Mesodermal cell (in vitro differentiated cells): ENCODE measurements at regions not wholly inside any gene's neighbourhood (a gene's known extent, or its start where the extent isn't known, plus 50 kb on each side); places are given as distances from the start of the nearest gene placed in this dataset.
"Not testable (repeated sequence)": the region's sequence is repeated elsewhere in the genome, so short reads cannot be mapped to it uniquely, and the experiment has no call there.

ENCODE experiments used
- H3K27ac ChIP-seq: 2 replicates; pipeline ENCODE4 v1.7.0; 2013; ENCODE audit warnings: mild to moderate bottlenecking, low read depth, low read length, moderate library complexity; ENCODE audit not compliant: severe bottlenecking
- H3K36me3 ChIP-seq: 2 replicates; pipeline ENCODE4 v1.7.1; 2013; ENCODE audit warnings: mild to moderate bottlenecking, low read length, moderate library complexity; ENCODE audit not compliant: control insufficient read depth, insufficient read depth
- H3K4me1 ChIP-seq: one replicate; pipeline ENCODE4 v1.7.1; 2013; ENCODE audit warnings: mild to moderate bottlenecking, low read length; ENCODE audit not compliant: insufficient read depth, control insufficient read depth, poor library complexity, severe bottlenecking
- H3K4me3 ChIP-seq: 2 replicates; pipeline ENCODE4 v1.7.0; 2013; ENCODE audit warnings: low read length, control low read depth, mild to moderate bottlenecking; ENCODE audit not compliant: insufficient read depth, poor library complexity, severe bottlenecking; ENCODE audit errors: extremely low read depth
- H3K9me3 ChIP-seq: 2 replicates; pipeline ENCODE4 v1.7.1; 2013; ENCODE audit warnings: mild to moderate bottlenecking, low read length, moderate library complexity; ENCODE audit not compliant: control insufficient read depth
- WGBS, 2 experiments: methylation state at CpG; one replicate each; pipeline ENCODE4 v1.1.5; 2013; ENCODE audit warnings: missing lambda C conversion rate in 2 of 2; ENCODE audit not compliant: insufficient coverage in 2 of 2; 5-methylcytosine and 5-hydroxymethylcytosine counted together

GRCh38 chr2:234898534-234899053 is 53.2 kb upstream of the SH3BP4 start:
- Histone ChIP-seq H3K36me3 (no peaks in the 10 kb centered on the region), H3K4me3 (no peak overlapping the region), H3K4me1 (no peaks in the 10 kb centered on the region), H3K27ac (no peak overlapping the region), H3K9me3 (no peaks in the 10 kb centered on the region)
- WGBS, 2 experiments, result 100% methylated on average over 1 of the region's 3 CpGs

GRCh38 chr2:234888442-234888841 is 63.4 kb upstream of the SH3BP4 start:
- not testable (repeated sequence) for H3K4me3 ChIP-seq, H3K9me3 ChIP-seq, H3K27ac ChIP-seq, H3K4me1 ChIP-seq, H3K36me3 ChIP-seq
- 25 to 46% methylated on average over 4 to 7 of the region's 34 CpGs for WGBS, 2 experiments

- H3K36me3 ChIP-seq, result no peaks in the 10 kb centered on the region
- peaks cover 9% of the 10 kb centered on the region for H3K4me1 ChIP-seq
- H3K4me3 ChIP-seq, result no peak overlapping the region
- H3K27ac ChIP-seq, result no peak overlapping the region
- H3K9me3 ChIP-seq, result peaks cover 9% of the 10 kb centered on the region
- 84 to 93% methylated on average over 2 to 3 of the region's 3 CpGs for WGBS, 2 experiments
These were observed 64.6 kb upstream of the SH3BP4 start for GRCh38 chr2:234887195-234887594.

- H3K36me3 ChIP-seq, result no peaks in the 10 kb centered on the region
- no peak overlapping the region for H3K27ac ChIP-seq
- no peak overlapping the region for H3K4me3 ChIP-seq
- H3K9me3 ChIP-seq, result peaks cover 9% of the 10 kb centered on the region
- peaks cover 12% of the 10 kb centered on the region for H3K4me1 ChIP-seq
- 77 to 98% methylated on average over 4 to 6 of the region's 6 CpGs for WGBS, 2 experiments
These were observed 65.9 kb upstream of the SH3BP4 start for GRCh38 chr2:234885886-234886285.

- WGBS, 2 experiments, result 68 to 76% methylated on average over 5 to 7 of the region's 7 CpGs
These were observed 66.7 kb upstream of the SH3BP4 start for GRCh38 chr2:234885118-234885517.

GRCh38 chr2:234884591-234884990 is 67.2 kb upstream of the SH3BP4 start:
- no peak overlapping the region for H3K27ac ChIP-seq

More at GRCh38 chr2:234885118-234885517, 66.7 kb upstream of the SH3BP4 start:
- Histone ChIP-seq H3K4me3 (no peak overlapping the region), H3K27ac (no peak overlapping the region), H3K36me3 (no peaks in the 10 kb centered on the region), H3K4me1 (peaks cover 19% of the 10 kb centered on the region), H3K9me3 (peaks cover 9% of the 10 kb centered on the region)

GRCh38 chr2:234881413-234882241 is 70.2 kb upstream of the SH3BP4 start:
- no peak overlapping the region for H3K27ac ChIP-seq
- WGBS, 2 experiments, result 68 to 79% methylated on average over 4 to 6 of the region's 8 CpGs
- peaks cover 17% of the 10 kb centered on the region for H3K4me1 ChIP-seq

More at GRCh38 chr2:234884591-234884990, 67.2 kb upstream of the SH3BP4 start:
- Histone ChIP-seq H3K4me1 (peaks cover 21% of the 10 kb centered on the region), H3K36me3 (no peaks in the 10 kb centered on the region), H3K4me3 (no peak overlapping the region), H3K9me3 (peaks cover 9% of the 10 kb centered on the region)
- WGBS, 2 experiments, result 79 to 89% methylated on average over 6 to 7 of the region's 7 CpGs

GRCh38 chr2:234880551-234881211 is 71.1 kb upstream of the SH3BP4 start:
- Histone ChIP-seq H3K4me3 (no peak overlapping the region), H3K9me3 (peaks cover 14% of the 10 kb centered on the region), H3K27ac (no peak overlapping the region), H3K4me1 (peaks cover 15% of the 10 kb centered on the region), H3K36me3 (no peaks in the 10 kb centered on the region)
- 88 to 94% methylated on average over 5 to 7 of the region's 7 CpGs for WGBS, 2 experiments

More at GRCh38 chr2:234881413-234882241, 70.2 kb upstream of the SH3BP4 start:
- Histone ChIP-seq H3K4me3 (no peak overlapping the region), H3K36me3 (no peaks in the 10 kb centered on the region), H3K9me3 (peaks cover 4% of the 10 kb centered on the region)

- Histone ChIP-seq H3K4me1 (peaks cover 11% of the 10 kb centered on the region), H3K4me3 (no peak overlapping the region), H3K27ac (no peak overlapping the region), H3K36me3 (no peaks in the 10 kb centered on the region), H3K9me3 (peaks cover 14% of the 10 kb centered on the region)
- WGBS, 2 experiments, result 86 to 94% methylated on average over 3 of the region's 5 CpGs
These were observed 72.0 kb upstream of the SH3BP4 start for GRCh38 chr2:234879671-234880455.

- no CpG with 5 or more reads among the region's 2 CpGs for WGBS, 2 experiments
- not testable (repeated sequence) for H3K27ac ChIP-seq, H3K36me3 ChIP-seq, H3K4me3 ChIP-seq
- Histone ChIP-seq H3K4me1 (peaks cover 16% of the 10 kb centered on the region), H3K9me3 (peaks cover 25% of the 10 kb centered on the region)
These were observed 75.2 kb upstream of the SH3BP4 start for GRCh38 chr2:234876621-234877020.
